AG08396 (cell line): ENCODE measurements at regions not wholly inside any gene's neighbourhood (a gene's known extent, or its start where the extent isn't known, plus 50 kb on each side); places are given as distances from the start of the nearest gene placed in this dataset.

Source experiments
- DNase-seq: peaks from one replicate; pipeline ENCODE4 v3.0.0; 2012; ENCODE audit warnings: low spot score, mixed read lengths

- no peak for DNase-seq
Measured at GRCh38 chr1:58310881-58311280, 235.6 kb downstream of the OMA1 start.

- DNase-seq = no peak
Measured at GRCh38 chr1:58310469-58310868, 236.1 kb downstream of the OMA1 start.

- no peak for DNase-seq
Measured at GRCh38 chr1:58308206-58308605, 238.3 kb downstream of the OMA1 start.

- no peak for DNase-seq
Measured at GRCh38 chr1:58307431-58307830, 239.1 kb downstream of the OMA1 start.

- no peak for DNase-seq
Measured at GRCh38 chr1:58305622-58306021, 240.9 kb downstream of the OMA1 start.

GRCh38 chr1:58304346-58304975, 242.1 kb downstream of the OMA1 start:
- DNase-seq = no peak

GRCh38 chr1:58303841-58304240, 242.7 kb downstream of the OMA1 start:
- no peak for DNase-seq

GRCh38 chr1:58293388-58293787, 253.1 kb downstream of the OMA1 start:
- no peak for DNase-seq

- peak; percentile 14 for DNase-seq
Measured at GRCh38 chr1:58290685-58291372, 255.7 kb downstream of the OMA1 start.

GRCh38 chr1:58288624-58289142, 257.8 kb downstream of the OMA1 start:
- no peak for DNase-seq

GRCh38 chr1:58287894-58288623, 258.5 kb downstream of the OMA1 start:
- DNase-seq = no peak

- DNase-seq = no peak
Measured at GRCh38 chr1:58284225-58284510, 262.4 kb downstream of the OMA1 start.

GRCh38 chr1:58283388-58284224, 262.9 kb downstream of the OMA1 start:
- DNase-seq = no peak

GRCh38 chr1:58282623-58283387, 263.7 kb downstream of the OMA1 start:
- no peak for DNase-seq

GRCh38 chr1:58266242-58266641, 280.3 kb downstream of the OMA1 start:
- no peak for DNase-seq

GRCh38 chr1:58264462-58264861, 282.1 kb downstream of the OMA1 start:
- no peak for DNase-seq

- no peak for DNase-seq
Measured at GRCh38 chr1:58262702-58263101, 283.8 kb downstream of the OMA1 start.

GRCh38 chr1:58258082-58258481, 288.4 kb downstream of the OMA1 start:
- DNase-seq = no peak

GRCh38 chr1:58257003-58257402, 289.5 kb downstream of the OMA1 start:
- DNase-seq = no peak

- DNase-seq = no peak
Measured at GRCh38 chr1:58256546-58256945, 290.0 kb downstream of the OMA1 start.

- DNase-seq = no peak
Measured at GRCh38 chr1:58256041-58256440, 290.5 kb downstream of the OMA1 start.

GRCh38 chr1:58255192-58255591, 291.3 kb downstream of the OMA1 start:
- no peak for DNase-seq
